ENCODE measurements at regions not wholly inside any gene's neighbourhood (a gene's known extent, or its start where the extent isn't known, plus 50 kb on each side); places are given as distances from the start of the nearest gene placed in this dataset.

DNA sequence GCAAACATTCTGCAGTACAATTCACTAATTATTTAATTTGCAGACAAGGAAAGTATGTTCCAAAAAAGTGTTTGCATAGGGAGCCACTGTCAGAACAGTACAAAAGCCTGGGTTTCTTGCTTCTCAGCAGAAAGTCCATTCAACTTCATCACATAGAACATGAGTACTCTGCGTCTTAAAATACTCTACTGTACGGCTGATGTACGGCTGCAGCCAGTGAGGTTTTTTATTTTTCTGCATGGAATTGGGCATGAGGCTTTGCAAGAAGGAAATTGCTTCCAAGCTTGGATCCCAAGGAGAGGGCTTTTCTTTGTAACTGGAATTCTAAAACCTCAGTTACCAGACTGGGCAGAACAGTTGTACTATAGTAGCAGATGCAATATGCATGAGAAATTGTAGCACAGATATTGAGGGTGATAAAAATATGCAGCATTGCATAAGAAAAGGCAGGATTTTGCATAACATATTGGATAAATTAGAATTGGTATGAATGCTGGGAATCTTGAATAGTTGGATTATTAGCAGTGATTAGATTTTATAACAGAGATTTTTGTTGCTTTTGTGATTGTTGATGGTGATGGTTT lies 178.1 kb upstream of the CDH9 start:
- no peak overlapping the region for H3K27ac ChIP-seq
- no peaks in the 10 kb centered on the region for H3K4me1 ChIP-seq
- H3K36me3 ChIP-seq (ENCODE audit: low read depth, missing control alignments) = no peaks in the 10 kb centered on the region
- intact Hi-C loops (cut with DNase I; ENCODE audit: low total_unique reads) = no loop called here
- no peak for DNase-seq
- H3K4me3 ChIP-seq = no peak overlapping the region
- 61 to 70% methylated on average over 3 of the region's 3 CpGs for WGBS, 2 donors
- no peaks in the 10 kb centered on the region for H3K9me3 ChIP-seq
- no peaks in the 10 kb centered on the region for H3K27me3 ChIP-seq
- no peak for TF ChIP-seq POLR2A (IDR thresholded peaks at IDR 0.05)
- TF ChIP-seq, protein P1, sequence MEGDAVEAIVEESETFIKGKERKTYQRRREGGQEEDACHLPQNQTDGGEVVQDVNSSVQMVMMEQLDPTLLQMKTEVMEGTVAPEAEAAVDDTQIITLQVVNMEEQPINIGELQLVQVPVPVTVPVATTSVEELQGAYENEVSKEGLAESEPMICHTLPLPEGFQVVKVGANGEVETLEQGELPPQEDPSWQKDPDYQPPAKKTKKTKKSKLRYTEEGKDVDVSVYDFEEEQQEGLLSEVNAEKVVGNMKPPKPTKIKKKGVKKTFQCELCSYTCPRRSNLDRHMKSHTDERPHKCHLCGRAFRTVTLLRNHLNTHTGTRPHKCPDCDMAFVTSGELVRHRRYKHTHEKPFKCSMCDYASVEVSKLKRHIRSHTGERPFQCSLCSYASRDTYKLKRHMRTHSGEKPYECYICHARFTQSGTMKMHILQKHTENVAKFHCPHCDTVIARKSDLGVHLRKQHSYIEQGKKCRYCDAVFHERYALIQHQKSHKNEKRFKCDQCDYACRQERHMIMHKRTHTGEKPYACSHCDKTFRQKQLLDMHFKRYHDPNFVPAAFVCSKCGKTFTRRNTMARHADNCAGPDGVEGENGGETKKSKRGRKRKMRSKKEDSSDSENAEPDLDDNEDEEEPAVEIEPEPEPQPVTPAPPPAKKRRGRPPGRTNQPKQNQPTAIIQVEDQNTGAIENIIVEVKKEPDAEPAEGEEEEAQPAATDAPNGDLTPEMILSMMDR (IDR thresholded peaks at IDR 0.05) = no peak

DNA sequence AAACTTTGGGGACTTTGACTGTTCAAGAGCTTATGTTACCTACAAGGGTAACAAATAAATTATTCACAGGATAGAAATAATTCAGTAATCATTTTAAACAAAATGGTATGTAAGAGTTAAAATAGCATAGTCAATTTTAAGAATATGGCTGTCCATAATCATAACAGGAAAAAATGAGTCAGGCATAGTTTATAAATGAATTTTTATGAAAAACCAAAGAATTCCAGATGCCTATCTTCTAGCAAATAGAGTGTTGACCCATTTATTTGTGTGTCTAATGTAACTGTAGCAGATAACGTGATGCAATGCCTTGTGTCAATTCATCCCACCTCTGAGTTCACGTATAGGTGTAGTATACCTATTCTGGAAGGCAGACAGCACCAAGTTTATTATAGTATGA lies 169.7 kb upstream of the CDH9 start:
- Histone ChIP-seq H3K4me1 (no peaks in the 10 kb centered on the region), H3K27ac (no peak overlapping the region), H3K9me3 (no peaks in the 10 kb centered on the region), H3K36me3 (ENCODE audit: low read depth, missing control alignments) (no peaks in the 10 kb centered on the region), H3K27me3 (no peaks in the 10 kb centered on the region), H3K4me3 (no peak overlapping the region)
- no peak for DNase-seq
- WGBS, 2 donors = 86 to 89% methylated on average over 2 of the region's 2 CpGs
- TF ChIP-seq, protein P1 (IDR thresholded peaks at IDR 0.05) = no peak
- intact Hi-C loops (cut with DNase I; ENCODE audit: low total_unique reads) = no loop called here

DNA sequence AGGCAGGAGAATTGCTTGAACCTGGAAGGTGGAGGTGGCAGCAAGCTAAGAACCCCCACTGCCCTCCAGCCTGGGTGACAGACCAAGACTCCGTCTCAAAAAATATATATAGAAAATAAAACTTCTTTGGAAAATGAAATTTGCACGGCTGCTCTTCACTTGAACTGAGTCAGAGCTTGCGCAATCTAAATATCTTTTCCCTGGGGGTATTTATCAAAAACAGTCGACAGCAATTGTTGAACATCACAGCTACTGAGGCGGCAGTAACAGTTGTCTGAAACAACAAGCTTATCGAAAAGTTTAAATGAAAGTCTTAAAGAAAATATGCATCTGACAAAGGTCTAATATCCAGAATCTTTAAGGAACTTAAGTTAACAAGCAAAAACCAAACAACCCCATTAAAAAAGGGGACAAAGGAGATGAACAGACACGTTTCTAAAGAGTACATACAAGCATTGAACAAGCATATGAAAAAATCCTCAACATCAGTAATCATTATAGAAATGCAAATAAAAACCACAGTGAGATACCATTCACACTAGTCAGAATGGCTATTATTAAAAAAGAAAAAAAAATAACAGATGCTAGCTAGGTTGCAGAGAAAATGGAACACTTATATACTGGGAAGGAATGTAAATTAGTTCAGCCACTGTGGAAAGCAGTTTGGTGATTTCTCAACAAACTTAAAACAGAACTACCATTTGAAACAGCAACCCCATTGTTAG lies 153.6 kb upstream of the CDH9 start:
- DNase-seq = no peak
- TF ChIP-seq, protein P1 (IDR thresholded peaks at IDR 0.05) = no peak
- no peak for TF ChIP-seq POLR2A (IDR thresholded peaks at IDR 0.05)
- 76 to 94% methylated on average over 7 of the region's 7 CpGs for WGBS, 2 donors

DNA sequence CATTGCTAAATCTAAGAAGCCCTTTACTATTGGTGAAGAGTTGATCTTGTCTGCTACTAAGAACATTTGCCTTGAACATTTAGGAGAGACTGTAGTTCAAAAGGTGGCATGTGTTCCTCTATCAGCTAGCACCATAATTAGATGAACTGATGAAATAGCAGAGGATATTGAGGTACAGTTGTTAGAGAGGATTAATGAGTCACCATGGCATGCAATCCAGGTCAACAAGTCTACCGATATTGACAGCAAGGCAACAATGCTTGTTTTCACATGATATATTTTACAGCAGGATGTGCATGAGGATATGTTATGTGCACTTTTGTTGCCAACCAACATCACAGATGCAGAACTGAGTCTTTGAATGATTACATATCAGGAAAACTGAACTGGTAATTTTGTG lies 134.3 kb upstream of the CDH9 start:
- TF ChIP-seq, protein P1 (IDR thresholded peaks at IDR 0.05) = no peak
- no peak for TF ChIP-seq POLR2A (IDR thresholded peaks at IDR 0.05)
- no peak overlapping the region for H3K4me3 ChIP-seq
- intact Hi-C loops (cut with DNase I; ENCODE audit: low total_unique reads) = no loop called here
- H3K9me3 ChIP-seq = no peaks in the 10 kb centered on the region
- H3K4me1 ChIP-seq = no peaks in the 10 kb centered on the region
- 82 to 94% methylated on average over 1 of the region's 1 CpG for WGBS, 2 donors
- DNase-seq = no peak
- no peaks in the 10 kb centered on the region for H3K27me3 ChIP-seq
- H3K27ac ChIP-seq = no peak overlapping the region
- H3K36me3 ChIP-seq (ENCODE audit: low read depth, missing control alignments) = no peaks in the 10 kb centered on the region

More for the DNA sequence above, 153.6 kb upstream of the CDH9 start:
- Histone ChIP-seq H3K27me3 (no peaks in the 10 kb centered on the region), H3K9me3 (no peaks in the 10 kb centered on the region), H3K4me1 (no peaks in the 10 kb centered on the region), H3K4me3 (no peak overlapping the region), H3K27ac (no peak overlapping the region), H3K36me3 (ENCODE audit: low read depth, missing control alignments) (no peaks in the 10 kb centered on the region)
- intact Hi-C loops (cut with DNase I; ENCODE audit: low total_unique reads) = no loop called here

Measured in testis (tissue), 2 donors.